ENCODE measurements at regions not wholly inside any gene's neighbourhood (a gene's known extent, or its start where the extent isn't known, plus 50 kb on each side); places are given as distances from the start of the nearest gene placed in this dataset.

- TF ChIP-seq GATA1 (IDR thresholded peaks at IDR 0.05; ENCODE audit: low read depth, low read length), result no peak
- no peak for DNase-seq
Measured at GRCh38 chr15:77733579-77734300, 101.0 kb upstream of the LINGO1 start.

GRCh38 chr15:77732514-77733335 lies 100.0 kb upstream of the LINGO1 start:
- DNase-seq, result no peak

GRCh38 chr15:77731945-77732344 lies 99.2 kb upstream of the LINGO1 start:
- TF ChIP-seq GATA1 (IDR thresholded peaks at IDR 0.05; ENCODE audit: low read depth, low read length), result no peak
- TF ChIP-seq POLR2A (IDR thresholded peaks at IDR 0.05; ENCODE audit: low read length), result no peak
- no peak for DNase-seq

More at GRCh38 chr15:77732514-77733335, 100.0 kb upstream of the LINGO1 start:
- no peak for TF ChIP-seq POLR2A (IDR thresholded peaks at IDR 0.05; ENCODE audit: low read length)
- TF ChIP-seq GATA1 (IDR thresholded peaks at IDR 0.05; ENCODE audit: low read depth, low read length), result no peak

- TF ChIP-seq GATA1 (IDR thresholded peaks at IDR 0.05; ENCODE audit: low read depth, low read length), result no peak
- no peak for TF ChIP-seq POLR2A (IDR thresholded peaks at IDR 0.05; ENCODE audit: low read length)
- no peak for DNase-seq
Measured at GRCh38 chr15:77731067-77731466, 98.4 kb upstream of the LINGO1 start.

- no peak for DNase-seq
- TF ChIP-seq POLR2A (IDR thresholded peaks at IDR 0.05; ENCODE audit: low read length), result no peak
- no peak for TF ChIP-seq GATA1 (IDR thresholded peaks at IDR 0.05; ENCODE audit: low read depth, low read length)
Measured at GRCh38 chr15:77727635-77728304, 95.1 kb upstream of the LINGO1 start.

GRCh38 chr15:77724715-77725114 lies 92.0 kb upstream of the LINGO1 start:
- TF ChIP-seq POLR2A (IDR thresholded peaks at IDR 0.05; ENCODE audit: low read length) (no peak), GATA1 (IDR thresholded peaks at IDR 0.05; ENCODE audit: low read depth, low read length) (no peak)
- DNase-seq, result no peak

GRCh38 chr15:77723756-77724155 lies 91.0 kb upstream of the LINGO1 start:
- TF ChIP-seq GATA1 (IDR thresholded peaks at IDR 0.05; ENCODE audit: low read depth, low read length), result no peak
- TF ChIP-seq POLR2A (IDR thresholded peaks at IDR 0.05; ENCODE audit: low read length), result no peak
- DNase-seq, result no peak

GRCh38 chr15:77722759-77723460 lies 90.2 kb upstream of the LINGO1 start:
- no peak for TF ChIP-seq POLR2A (IDR thresholded peaks at IDR 0.05; ENCODE audit: low read length)
- TF ChIP-seq GATA1 (IDR thresholded peaks at IDR 0.05; ENCODE audit: low read depth, low read length), result no peak
- DNase-seq, result no peak

GRCh38 chr15:77721963-77722362 lies 89.3 kb upstream of the LINGO1 start:
- TF ChIP-seq POLR2A (IDR thresholded peaks at IDR 0.05; ENCODE audit: low read length), result no peak
- no peak for TF ChIP-seq GATA1 (IDR thresholded peaks at IDR 0.05; ENCODE audit: low read depth, low read length)
- DNase-seq, result no peak

GRCh38 chr15:77720655-77721054 lies 87.9 kb upstream of the LINGO1 start:
- no peak for TF ChIP-seq POLR2A (IDR thresholded peaks at IDR 0.05; ENCODE audit: low read length)
- no peak for TF ChIP-seq GATA1 (IDR thresholded peaks at IDR 0.05; ENCODE audit: low read depth, low read length)

GRCh38 chr15:77720173-77720572 lies 87.5 kb upstream of the LINGO1 start:
- no peak for DNase-seq
- TF ChIP-seq POLR2A (IDR thresholded peaks at IDR 0.05; ENCODE audit: low read length) (no peak), GATA1 (IDR thresholded peaks at IDR 0.05; ENCODE audit: low read depth, low read length) (no peak)

More at GRCh38 chr15:77720655-77721054, 87.9 kb upstream of the LINGO1 start:
- no peak for DNase-seq

GRCh38 chr15:77719450-77719849 lies 86.7 kb upstream of the LINGO1 start:
- DNase-seq, result no peak
- TF ChIP-seq GATA1 (IDR thresholded peaks at IDR 0.05; ENCODE audit: low read depth, low read length), result no peak
- no peak for TF ChIP-seq POLR2A (IDR thresholded peaks at IDR 0.05; ENCODE audit: low read length)

- no peak for DNase-seq
- TF ChIP-seq POLR2A (IDR thresholded peaks at IDR 0.05; ENCODE audit: low read length), result no peak
- no peak for TF ChIP-seq GATA1 (IDR thresholded peaks at IDR 0.05; ENCODE audit: low read depth, low read length)
Measured at GRCh38 chr15:77717333-77717990, 84.8 kb upstream of the LINGO1 start.
